Ishikawa (cell line): ENCODE measurements at regions not wholly inside any gene's neighbourhood (a gene's known extent, or its start where the extent isn't known, plus 50 kb on each side); places are given as distances from the start of the nearest gene placed in this dataset.

Source experiments
- CEBPB ChIP-seq: IDR thresholded peaks from 2 replicates; pipeline ENCODE4 v1.6.1; 2012
- CREB1 ChIP-seq: IDR thresholded peaks from 2 replicates; pipeline ENCODE4 v1.6.1; 2012; ENCODE audit warnings: low read depth
- EGR1 ChIP-seq: IDR thresholded peaks from 2 replicates; pipeline ENCODE4 v1.6.1; 2012
- EP300 ChIP-seq: IDR thresholded peaks from 2 replicates; pipeline ENCODE4 v1.6.1; 2012; ENCODE audit warnings: borderline replicate concordance
- FOXM1 ChIP-seq: IDR thresholded peaks from 2 replicates; pipeline ENCODE4 v1.6.1; 2012; ENCODE audit warnings: low read depth, borderline replicate concordance
- MAX ChIP-seq: IDR thresholded peaks from 2 replicates; pipeline ENCODE4 v1.6.1; 2012
- NFIC ChIP-seq: IDR thresholded peaks from 2 replicates; pipeline ENCODE4 v1.6.1; 2012
- RAD21 ChIP-seq: IDR thresholded peaks from 2 replicates; pipeline ENCODE4 v1.6.1; 2012; ENCODE audit warnings: low read depth
- REST ChIP-seq: IDR thresholded peaks from 2 replicates; pipeline ENCODE4 v1.6.1; 2012; ENCODE audit warnings: low read depth, mild to moderate bottlenecking
- TAF1 ChIP-seq: IDR thresholded peaks from 2 replicates; pipeline ENCODE4 v1.6.1; 2012; ENCODE audit warnings: low read depth, mild to moderate bottlenecking
- TCF12 ChIP-seq: IDR thresholded peaks from 2 replicates; pipeline ENCODE4 v1.6.1; 2012; ENCODE audit warnings: low read depth
- TEAD4 ChIP-seq: IDR thresholded peaks from 2 replicates; pipeline ENCODE4 v1.6.1; 2012
- USF1 ChIP-seq: IDR thresholded peaks from 2 replicates; pipeline ENCODE4 v1.6.1; 2012
- YY1 ChIP-seq: IDR thresholded peaks from 2 replicates; pipeline ENCODE4 v1.6.1; 2012; ENCODE audit warnings: low read depth
- ZBTB7A ChIP-seq: IDR thresholded peaks from 2 replicates; pipeline ENCODE4 v1.6.1; 2012; ENCODE audit warnings: low read depth

GRCh38 chr1:96338622-96339021 is 383.0 kb upstream of the PTBP2 start:
- TF ChIP-seq EGR1 (no peak), FOXM1 (no peak), TEAD4 (no peak), CEBPB (no peak), NFIC (no peak), CREB1 (no peak), REST (no peak)

GRCh38 chr1:96340686-96341085 is 380.9 kb upstream of the PTBP2 start:
- TF ChIP-seq MAX, result no peak
- no peak for TF ChIP-seq TAF1
- TF ChIP-seq FOXM1, result no peak
- TF ChIP-seq CREB1, result no peak
- TF ChIP-seq ZBTB7A, result no peak
- TF ChIP-seq USF1, result no peak
- TF ChIP-seq RAD21, result no peak
- TF ChIP-seq TEAD4, result no peak
- TF ChIP-seq NFIC, result no peak
- no peak for TF ChIP-seq YY1
- no peak for TF ChIP-seq EGR1
- TF ChIP-seq TCF12, result no peak
- TF ChIP-seq EP300, result no peak
- no peak for TF ChIP-seq REST
- TF ChIP-seq CEBPB, result no peak

GRCh38 chr1:96346719-96347118 is 374.9 kb upstream of the PTBP2 start:
- no peak for TF ChIP-seq YY1
- no peak for TF ChIP-seq TCF12
- no peak for TF ChIP-seq EGR1
- no peak for TF ChIP-seq MAX

GRCh38 chr1:96349896-96350295 is 371.7 kb upstream of the PTBP2 start:
- TF ChIP-seq REST (no peak), FOXM1 (no peak), USF1 (no peak), ZBTB7A (no peak), TCF12 (no peak), TAF1 (no peak), YY1 (no peak), MAX (no peak)

GRCh38 chr1:96352733-96353132 is 368.9 kb upstream of the PTBP2 start:
- TF ChIP-seq USF1 (no peak), YY1 (no peak), TAF1 (no peak), REST (no peak), CEBPB (no peak), ZBTB7A (no peak), EP300 (no peak), RAD21 (no peak), MAX (no peak), CREB1 (no peak), NFIC (no peak), TEAD4 (no peak), EGR1 (no peak), TCF12 (no peak), FOXM1 (no peak)
